Activated CD8-positive, alpha-beta memory T cell treated with anti-CD3 and anti-CD28 coated beads for 36 hours (primary cell): ENCODE measurements at regions not wholly inside any gene's neighbourhood (a gene's known extent, or its start where the extent isn't known, plus 50 kb on each side); places are given as distances from the start of the nearest gene placed in this dataset.

Source experiments
- CTCF ChIA-PET: fragments of 350-600 bp; sonication (Branson Sonifier 250); formaldehyde crosslinking; loops from one replicate; lab custom pipeline; 2021; ENCODE audit warnings: antibody characterized with exemption; lab: Charles Lee
- POLR2A ChIA-PET: fragments of 350-600 bp; sonication (Branson Sonifier 250); formaldehyde crosslinking; loops from one replicate; lab custom pipeline; 2021; ENCODE audit warnings: antibody characterized with exemption; lab: Charles Lee

- ChIA-PET POLR2A (no interaction called here), CTCF (no interaction called here)
These were observed 528.7 kb upstream of the ZNF608 start for GRCh38 chr5:125274938-125275724.

- ChIA-PET POLR2A (no interaction called here), CTCF (no interaction called here)
These were observed 529.3 kb upstream of the ZNF608 start for GRCh38 chr5:125275725-125276090.

- ChIA-PET POLR2A (no interaction called here), CTCF (no interaction called here)
These were observed 529.7 kb upstream of the ZNF608 start for GRCh38 chr5:125276096-125276495.

GRCh38 chr5:125277494-125278154 is 531.2 kb upstream of the ZNF608 start:
- POLR2A ChIA-PET, result no interaction called here
- CTCF ChIA-PET, result no interaction called here

GRCh38 chr5:125278711-125279110 is 532.3 kb upstream of the ZNF608 start:
- POLR2A ChIA-PET, result no interaction called here
- CTCF ChIA-PET, result no interaction called here

GRCh38 chr5:125281667-125282066 is 535.2 kb upstream of the ZNF608 start:
- POLR2A ChIA-PET, result no interaction called here

GRCh38 chr5:125283372-125283771 is 536.9 kb upstream of the ZNF608 start:
- ChIA-PET CTCF (no interaction called here), POLR2A (no interaction called here)

More at GRCh38 chr5:125281667-125282066, 535.2 kb upstream of the ZNF608 start:
- CTCF ChIA-PET, result no interaction called here

- CTCF ChIA-PET, result no interaction called here
- POLR2A ChIA-PET, result no interaction called here
These were observed 539.8 kb upstream of the ZNF608 start for GRCh38 chr5:125286271-125286670.

- CTCF ChIA-PET, result no interaction called here
These were observed 543.2 kb upstream of the ZNF608 start for GRCh38 chr5:125289606-125290005.

GRCh38 chr5:125290935-125291334 is 544.5 kb upstream of the ZNF608 start:
- POLR2A ChIA-PET, result no interaction called here
- CTCF ChIA-PET, result no interaction called here

More at GRCh38 chr5:125289606-125290005, 543.2 kb upstream of the ZNF608 start:
- POLR2A ChIA-PET, result no interaction called here

- ChIA-PET POLR2A (no interaction called here), CTCF (no interaction called here)
These were observed 545.0 kb upstream of the ZNF608 start for GRCh38 chr5:125291447-125291846.

- POLR2A ChIA-PET, result no interaction called here
- CTCF ChIA-PET, result no interaction called here
These were observed 546.8 kb upstream of the ZNF608 start for GRCh38 chr5:125293223-125293622.

- ChIA-PET CTCF (no interaction called here), POLR2A (no interaction called here)
These were observed 547.3 kb upstream of the ZNF608 start for GRCh38 chr5:125293726-125294125.

- CTCF ChIA-PET, result no interaction called here
- POLR2A ChIA-PET, result no interaction called here
These were observed 548.4 kb upstream of the ZNF608 start for GRCh38 chr5:125294844-125295243.

GRCh38 chr5:125295405-125295872 is 549.0 kb upstream of the ZNF608 start:
- ChIA-PET POLR2A (no interaction called here), CTCF (no interaction called here)

GRCh38 chr5:125298258-125298657 is 551.8 kb upstream of the ZNF608 start:
- CTCF ChIA-PET, result no interaction called here
- POLR2A ChIA-PET, result no interaction called here

- CTCF ChIA-PET, result no interaction called here
These were observed 552.4 kb upstream of the ZNF608 start for GRCh38 chr5:125298746-125299379.

GRCh38 chr5:125301711-125302110 is 555.3 kb upstream of the ZNF608 start:
- CTCF ChIA-PET, result no interaction called here
- POLR2A ChIA-PET, result no interaction called here

More at GRCh38 chr5:125298746-125299379, 552.4 kb upstream of the ZNF608 start:
- POLR2A ChIA-PET, result no interaction called here

GRCh38 chr5:125302577-125302976 is 556.1 kb upstream of the ZNF608 start:
- CTCF ChIA-PET, result no interaction called here
- POLR2A ChIA-PET, result no interaction called here

- ChIA-PET CTCF (no interaction called here), POLR2A (no interaction called here)
These were observed 560.3 kb upstream of the ZNF608 start for GRCh38 chr5:125306741-125307140.

- ChIA-PET CTCF (no interaction called here), POLR2A (no interaction called here)
These were observed 564.3 kb upstream of the ZNF608 start for GRCh38 chr5:125310749-125311148.
